ENCODE measurements at regions not wholly inside any gene's neighbourhood (a gene's known extent, or its start where the extent isn't known, plus 50 kb on each side); places are given as distances from the start of the nearest gene placed in this dataset.

DNA sequence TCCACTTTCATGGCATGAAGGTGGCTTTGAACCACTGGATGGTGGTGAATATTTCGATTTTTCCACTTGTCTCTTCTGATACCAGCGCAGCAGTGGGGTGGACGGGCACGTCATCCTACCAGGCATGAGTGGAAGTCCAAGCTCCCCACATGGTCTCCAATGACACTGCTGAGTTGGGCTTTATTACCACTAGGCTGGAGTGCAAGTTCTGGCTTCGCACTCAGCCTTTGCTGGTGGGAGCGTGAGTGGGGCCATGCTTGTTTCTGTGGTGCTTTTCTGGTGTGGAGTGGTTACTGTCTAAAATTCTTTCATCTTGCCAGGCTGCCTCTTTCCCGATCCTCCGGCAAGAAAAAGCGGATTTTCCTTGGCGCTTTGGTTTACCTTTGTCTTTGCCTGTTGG, 70.1 kb upstream of the SDK1 start:
- Histone ChIP-seq H4K20me1 (ENCODE audit: insufficient read depth) (no peaks in the 10 kb centered on the region), H3K9ac (no peak overlapping the region), H3K36me3 (replicated peaks in 1 of 2; ENCODE audit: control insufficient read depth in 1 of 2, insufficient read depth in 2 of 2, low read length in 1 of 2) (no peaks in the 10 kb centered on the region), H3K4me3 (ENCODE audit: low read depth in 2 of 2, low read length in 1 of 2) (no peak overlapping the region), H3K27me3 (ENCODE audit: insufficient read depth) (no peaks in the 10 kb centered on the region), H3K9me2 (no peaks in the 10 kb centered on the region), H2AFZ (ENCODE audit: low read depth) (no peak overlapping the region), H3F3A (replicated peaks; ENCODE audit: insufficient read depth) (no peaks in the 10 kb centered on the region), H3K4me1 (ENCODE audit: control insufficient read depth in 1 of 2, insufficient read depth in 2 of 2, low read depth in 1 of 2, low read length in 1 of 2) (no peaks in the 10 kb centered on the region; a peak in 1 of 4 replicates), H3K9me3 (no peaks in the 10 kb centered on the region), H3K4me2 (no peak overlapping the region), H3K27ac (ENCODE audit: low read depth in 2 of 2, low read length in 1 of 2) (no peak overlapping the region), H3K79me2 (ENCODE audit: insufficient read depth) (no peaks in the 10 kb centered on the region)
- DNase-seq, result no peak
- 46% methylated on average over 10 of the region's 10 CpGs for WGBS (ENCODE audit: low lambda C conversion rate)
- CTCF ChIA-PET, result interaction anchor here (0.8 to 2.1 kb wide), 5 partner anchors 10 to 345 kb away, joined by 3 to 5 read pairs (median 3); no protein-coding TSS in a partner anchor
- POLR2A ChIA-PET, result no interaction called here
- TF ChIP-seq MEF2A (IDR thresholded peaks at IDR 0.05; ENCODE audit: borderline replicate concordance, low read depth) (no peak), RCOR1 (IDR thresholded peaks at IDR 0.05; ENCODE audit: low read length) (no peak), SIN3A (IDR thresholded peaks at IDR 0.05; ENCODE audit: borderline replicate concordance, low read depth, low read length) (no peak), FOXM1 (IDR thresholded peaks at IDR 0.05; ENCODE audit: low read depth) (no peak), ELF1 (IDR thresholded peaks at IDR 0.05) (no peak), NRF1 (IDR thresholded peaks at IDR 0.05; ENCODE audit: low read depth, low read length) (no peak), POLR2AphosphoS5 (IDR thresholded peaks at IDR 0.05; ENCODE audit: low read depth, low read length) (no peak), RXRA (IDR thresholded peaks at IDR 0.05; ENCODE audit: borderline replicate concordance, low read depth) (no peak), JUND (IDR thresholded peaks at IDR 0.05) (no peak), SMC3 (IDR thresholded peaks at IDR 0.05; ENCODE audit: low read depth, low read length) (no peak), EZH2phosphoT487 (IDR thresholded peaks at IDR 0.05; ENCODE audit: borderline replicate concordance, low read depth) (no peak), EP300 (IDR thresholded peaks at IDR 0.05; ENCODE audit: borderline replicate concordance in 1 of 2, low read depth in 1 of 2, low read length in 1 of 2) (no peak), NFIC (IDR thresholded peaks at IDR 0.05; ENCODE audit: borderline replicate concordance) (no peak)
- TF ChIP-seq, protein P1, sequence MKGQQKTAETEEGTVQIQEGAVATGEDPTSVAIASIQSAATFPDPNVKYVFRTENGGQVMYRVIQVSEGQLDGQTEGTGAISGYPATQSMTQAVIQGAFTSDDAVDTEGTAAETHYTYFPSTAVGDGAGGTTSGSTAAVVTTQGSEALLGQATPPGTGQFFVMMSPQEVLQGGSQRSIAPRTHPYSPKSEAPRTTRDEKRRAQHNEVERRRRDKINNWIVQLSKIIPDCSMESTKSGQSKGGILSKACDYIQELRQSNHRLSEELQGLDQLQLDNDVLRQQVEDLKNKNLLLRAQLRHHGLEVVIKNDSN (IDR thresholded peaks at IDR 0.05; ENCODE audit: borderline replicate concordance, low read depth), result no peak
- TF ChIP-seq, protein P2, sequence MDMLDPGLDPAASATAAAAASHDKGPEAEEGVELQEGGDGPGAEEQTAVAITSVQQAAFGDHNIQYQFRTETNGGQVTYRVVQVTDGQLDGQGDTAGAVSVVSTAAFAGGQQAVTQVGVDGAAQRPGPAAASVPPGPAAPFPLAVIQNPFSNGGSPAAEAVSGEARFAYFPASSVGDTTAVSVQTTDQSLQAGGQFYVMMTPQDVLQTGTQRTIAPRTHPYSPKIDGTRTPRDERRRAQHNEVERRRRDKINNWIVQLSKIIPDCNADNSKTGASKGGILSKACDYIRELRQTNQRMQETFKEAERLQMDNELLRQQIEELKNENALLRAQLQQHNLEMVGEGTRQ (IDR thresholded peaks at IDR 0.05; ENCODE audit: borderline replicate concordance, low read depth, low read length), result no peak
- TF ChIP-seq, protein P3, sequence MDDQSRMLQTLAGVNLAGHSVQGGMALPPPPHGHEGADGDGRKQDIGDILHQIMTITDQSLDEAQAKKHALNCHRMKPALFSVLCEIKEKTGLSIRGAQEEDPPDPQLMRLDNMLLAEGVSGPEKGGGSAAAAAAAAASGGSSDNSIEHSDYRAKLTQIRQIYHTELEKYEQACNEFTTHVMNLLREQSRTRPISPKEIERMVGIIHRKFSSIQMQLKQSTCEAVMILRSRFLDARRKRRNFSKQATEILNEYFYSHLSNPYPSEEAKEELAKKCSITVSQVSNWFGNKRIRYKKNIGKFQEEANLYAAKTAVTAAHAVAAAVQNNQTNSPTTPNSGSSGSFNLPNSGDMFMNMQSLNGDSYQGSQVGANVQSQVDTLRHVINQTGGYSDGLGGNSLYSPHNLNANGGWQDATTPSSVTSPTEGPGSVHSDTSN (IDR thresholded peaks at IDR 0.05), result no peak
- TF ChIP-seq, protein P4, sequence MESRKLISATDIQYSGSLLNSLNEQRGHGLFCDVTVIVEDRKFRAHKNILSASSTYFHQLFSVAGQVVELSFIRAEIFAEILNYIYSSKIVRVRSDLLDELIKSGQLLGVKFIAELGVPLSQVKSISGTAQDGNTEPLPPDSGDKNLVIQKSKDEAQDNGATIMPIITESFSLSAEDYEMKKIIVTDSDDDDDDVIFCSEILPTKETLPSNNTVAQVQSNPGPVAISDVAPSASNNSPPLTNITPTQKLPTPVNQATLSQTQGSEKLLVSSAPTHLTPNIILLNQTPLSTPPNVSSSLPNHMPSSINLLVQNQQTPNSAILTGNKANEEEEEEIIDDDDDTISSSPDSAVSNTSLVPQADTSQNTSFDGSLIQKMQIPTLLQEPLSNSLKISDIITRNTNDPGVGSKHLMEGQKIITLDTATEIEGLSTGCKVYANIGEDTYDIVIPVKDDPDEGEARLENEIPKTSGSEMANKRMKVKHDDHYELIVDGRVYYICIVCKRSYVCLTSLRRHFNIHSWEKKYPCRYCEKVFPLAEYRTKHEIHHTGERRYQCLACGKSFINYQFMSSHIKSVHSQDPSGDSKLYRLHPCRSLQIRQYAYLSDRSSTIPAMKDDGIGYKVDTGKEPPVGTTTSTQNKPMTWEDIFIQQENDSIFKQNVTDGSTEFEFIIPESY (IDR thresholded peaks at IDR 0.05; ENCODE audit: borderline replicate concordance, low read depth), result no peak
- TF ChIP-seq, protein P5, sequence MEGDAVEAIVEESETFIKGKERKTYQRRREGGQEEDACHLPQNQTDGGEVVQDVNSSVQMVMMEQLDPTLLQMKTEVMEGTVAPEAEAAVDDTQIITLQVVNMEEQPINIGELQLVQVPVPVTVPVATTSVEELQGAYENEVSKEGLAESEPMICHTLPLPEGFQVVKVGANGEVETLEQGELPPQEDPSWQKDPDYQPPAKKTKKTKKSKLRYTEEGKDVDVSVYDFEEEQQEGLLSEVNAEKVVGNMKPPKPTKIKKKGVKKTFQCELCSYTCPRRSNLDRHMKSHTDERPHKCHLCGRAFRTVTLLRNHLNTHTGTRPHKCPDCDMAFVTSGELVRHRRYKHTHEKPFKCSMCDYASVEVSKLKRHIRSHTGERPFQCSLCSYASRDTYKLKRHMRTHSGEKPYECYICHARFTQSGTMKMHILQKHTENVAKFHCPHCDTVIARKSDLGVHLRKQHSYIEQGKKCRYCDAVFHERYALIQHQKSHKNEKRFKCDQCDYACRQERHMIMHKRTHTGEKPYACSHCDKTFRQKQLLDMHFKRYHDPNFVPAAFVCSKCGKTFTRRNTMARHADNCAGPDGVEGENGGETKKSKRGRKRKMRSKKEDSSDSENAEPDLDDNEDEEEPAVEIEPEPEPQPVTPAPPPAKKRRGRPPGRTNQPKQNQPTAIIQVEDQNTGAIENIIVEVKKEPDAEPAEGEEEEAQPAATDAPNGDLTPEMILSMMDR (IDR thresholded peaks at IDR 0.05), result no peak
- TF ChIP-seq, protein P6, sequence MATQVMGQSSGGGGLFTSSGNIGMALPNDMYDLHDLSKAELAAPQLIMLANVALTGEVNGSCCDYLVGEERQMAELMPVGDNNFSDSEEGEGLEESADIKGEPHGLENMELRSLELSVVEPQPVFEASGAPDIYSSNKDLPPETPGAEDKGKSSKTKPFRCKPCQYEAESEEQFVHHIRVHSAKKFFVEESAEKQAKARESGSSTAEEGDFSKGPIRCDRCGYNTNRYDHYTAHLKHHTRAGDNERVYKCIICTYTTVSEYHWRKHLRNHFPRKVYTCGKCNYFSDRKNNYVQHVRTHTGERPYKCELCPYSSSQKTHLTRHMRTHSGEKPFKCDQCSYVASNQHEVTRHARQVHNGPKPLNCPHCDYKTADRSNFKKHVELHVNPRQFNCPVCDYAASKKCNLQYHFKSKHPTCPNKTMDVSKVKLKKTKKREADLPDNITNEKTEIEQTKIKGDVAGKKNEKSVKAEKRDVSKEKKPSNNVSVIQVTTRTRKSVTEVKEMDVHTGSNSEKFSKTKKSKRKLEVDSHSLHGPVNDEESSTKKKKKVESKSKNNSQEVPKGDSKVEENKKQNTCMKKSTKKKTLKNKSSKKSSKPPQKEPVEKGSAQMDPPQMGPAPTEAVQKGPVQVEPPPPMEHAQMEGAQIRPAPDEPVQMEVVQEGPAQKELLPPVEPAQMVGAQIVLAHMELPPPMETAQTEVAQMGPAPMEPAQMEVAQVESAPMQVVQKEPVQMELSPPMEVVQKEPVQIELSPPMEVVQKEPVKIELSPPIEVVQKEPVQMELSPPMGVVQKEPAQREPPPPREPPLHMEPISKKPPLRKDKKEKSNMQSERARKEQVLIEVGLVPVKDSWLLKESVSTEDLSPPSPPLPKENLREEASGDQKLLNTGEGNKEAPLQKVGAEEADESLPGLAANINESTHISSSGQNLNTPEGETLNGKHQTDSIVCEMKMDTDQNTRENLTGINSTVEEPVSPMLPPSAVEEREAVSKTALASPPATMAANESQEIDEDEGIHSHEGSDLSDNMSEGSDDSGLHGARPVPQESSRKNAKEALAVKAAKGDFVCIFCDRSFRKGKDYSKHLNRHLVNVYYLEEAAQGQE (IDR thresholded peaks at IDR 0.05; ENCODE audit: low read depth, low read length), result no peak
- TF ChIP-seq, protein P7, sequence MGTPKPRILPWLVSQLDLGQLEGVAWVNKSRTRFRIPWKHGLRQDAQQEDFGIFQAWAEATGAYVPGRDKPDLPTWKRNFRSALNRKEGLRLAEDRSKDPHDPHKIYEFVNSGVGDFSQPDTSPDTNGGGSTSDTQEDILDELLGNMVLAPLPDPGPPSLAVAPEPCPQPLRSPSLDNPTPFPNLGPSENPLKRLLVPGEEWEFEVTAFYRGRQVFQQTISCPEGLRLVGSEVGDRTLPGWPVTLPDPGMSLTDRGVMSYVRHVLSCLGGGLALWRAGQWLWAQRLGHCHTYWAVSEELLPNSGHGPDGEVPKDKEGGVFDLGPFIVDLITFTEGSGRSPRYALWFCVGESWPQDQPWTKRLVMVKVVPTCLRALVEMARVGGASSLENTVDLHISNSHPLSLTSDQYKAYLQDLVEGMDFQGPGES (IDR thresholded peaks at IDR 0.05; ENCODE audit: low read depth, low read length), result no peak
